C4-2B (cell line): ENCODE measurements at regions not wholly inside any gene's neighbourhood (a gene's known extent, or its start where the extent isn't known, plus 50 kb on each side); places are given as distances from the start of the nearest gene placed in this dataset.

ENCODE experiments used
- ZFX ChIP-seq: fragments of 450-650 bp; IDR thresholded peaks from 2 replicates; pipeline ENCODE4 v1.6.1; 2017
- TF ChIP-seq, protein P1 (sequence below): fragments of 450-650 bp; conservative IDR thresholded peaks from 2 replicates; pipeline ENCODE4 v1.5.1; 2017; ENCODE audit warnings: mild to moderate bottlenecking

DNA sequence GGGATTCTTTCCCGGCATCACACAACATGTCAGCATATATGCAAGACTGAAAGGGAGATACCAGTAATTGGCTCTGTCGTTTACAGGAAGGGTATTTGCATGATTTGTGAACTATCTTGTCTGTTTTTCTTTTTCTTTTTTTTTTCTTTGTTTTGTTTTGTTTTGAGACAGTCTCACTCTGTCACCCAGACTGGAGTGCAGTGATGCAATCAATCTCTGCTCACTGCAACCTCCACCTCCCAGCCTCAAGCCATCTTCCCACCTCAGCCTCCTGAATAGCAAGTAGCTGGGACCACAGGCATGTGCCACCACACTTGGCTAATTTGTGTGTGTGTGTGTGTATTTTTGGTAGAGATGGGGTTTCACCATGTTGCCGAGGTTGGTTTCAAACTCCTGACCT lies 262.7 kb upstream of the F9 start:
- TF ChIP-seq, protein P1, sequence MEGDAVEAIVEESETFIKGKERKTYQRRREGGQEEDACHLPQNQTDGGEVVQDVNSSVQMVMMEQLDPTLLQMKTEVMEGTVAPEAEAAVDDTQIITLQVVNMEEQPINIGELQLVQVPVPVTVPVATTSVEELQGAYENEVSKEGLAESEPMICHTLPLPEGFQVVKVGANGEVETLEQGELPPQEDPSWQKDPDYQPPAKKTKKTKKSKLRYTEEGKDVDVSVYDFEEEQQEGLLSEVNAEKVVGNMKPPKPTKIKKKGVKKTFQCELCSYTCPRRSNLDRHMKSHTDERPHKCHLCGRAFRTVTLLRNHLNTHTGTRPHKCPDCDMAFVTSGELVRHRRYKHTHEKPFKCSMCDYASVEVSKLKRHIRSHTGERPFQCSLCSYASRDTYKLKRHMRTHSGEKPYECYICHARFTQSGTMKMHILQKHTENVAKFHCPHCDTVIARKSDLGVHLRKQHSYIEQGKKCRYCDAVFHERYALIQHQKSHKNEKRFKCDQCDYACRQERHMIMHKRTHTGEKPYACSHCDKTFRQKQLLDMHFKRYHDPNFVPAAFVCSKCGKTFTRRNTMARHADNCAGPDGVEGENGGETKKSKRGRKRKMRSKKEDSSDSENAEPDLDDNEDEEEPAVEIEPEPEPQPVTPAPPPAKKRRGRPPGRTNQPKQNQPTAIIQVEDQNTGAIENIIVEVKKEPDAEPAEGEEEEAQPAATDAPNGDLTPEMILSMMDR: no peak
- no peak for TF ChIP-seq ZFX
